Pancreas (tissue), 10 donors: ENCODE measurements at regions not wholly inside any gene's neighbourhood (a gene's known extent, or its start where the extent isn't known, plus 50 kb on each side); places are given as distances from the start of the nearest gene placed in this dataset.

Source experiments
- ATAC-seq, 4 donors: fragments of 200-7000 bp; cut with Tn5 transposase; one replicate each; pipeline versions ENCODE4 v1.8.0 to v1.9.1; 2020; ENCODE audit warnings: mild to moderate bottlenecking in 4 of 4, moderate library complexity in 4 of 4
- DNase-seq, 6 donors: peaks; one replicate each; pipeline ENCODE4 v3.0.0-alpha.2; 2020
- FAIRE-seq: peaks from 2 replicates; lab custom pipeline; 2012; peaks lifted over from hg19 to GRCh38; lab: Jason Lieb, UNC
- H3K27ac ChIP-seq, 4 donors: fragments of 200-600 bp; sonication (generic); 1 replicate in 3 of 4; 2 replicates in 1 of 4; pipeline versions ENCODE4 v1.5.0 to v1.8.0; 2020
- H3K27me3 ChIP-seq, 4 donors: fragments of 200-600 bp; one replicate each; pipeline ENCODE4 v1.8.0; 2021
- H3K36me3 ChIP-seq, 3 donors: fragments of 200-600 bp; sonication (generic) in 1 of 3; one replicate each; pipeline versions ENCODE4 v1.5.0 to v1.8.0; 2020 to 2021
- H3K4me1 ChIP-seq, 3 donors: fragments of 200-600 bp; one replicate each; pipeline ENCODE4 v1.8.0; 2021
- H3K4me3 ChIP-seq, 4 donors: fragments of 200-600 bp; sonication (generic) in 2 of 4; one replicate each; pipeline versions ENCODE4 v1.5.0 to v1.8.0; 2020 to 2021
- H3K9me3 ChIP-seq, 4 donors: fragments of 200-600 bp; one replicate each; pipeline ENCODE4 v1.8.0; 2021
- WGBS, 2 donors: extraction: QIAGEN DNeasy Blood & Tissue Kit; methylation state at CpG; one replicate each; pipeline ENCODE4 v1.1.7; 2013; 5-methylcytosine and 5-hydroxymethylcytosine counted together
- intact Hi-C, 3 donors: fragments of 100-400 bp; cut with DNase I; formaldehyde crosslinking; loops; one replicate each; pipeline versions ENCODE4 v1.11.1 to v1.14.2; 2022
- TF ChIP-seq, protein P1 (sequence below), 4 donors: fragments of 200-600 bp; sonication (generic) in 3 of 4; IDR thresholded peaks; one replicate each; pipeline versions ENCODE4 v1.5.0 to v1.8.0; 2021; ENCODE audit warnings: antibody characterized with exemption in 4 of 4
- donor health status: healthy with polysubstance abuse.
- donor health status: DM: no; HTN: no; CAD: no; lungs with moderate emphysema.
- donor health status: DM: no; HTN: no; CAD: no.
- donor health status: control.
- donor health status: control.
- donor health status: Bipolar disorder and iron deficiency.
- donor health status: DM: yes; HTN: yes; CAD: no.
- donor health status: DM: no; HTN: no; CAD: no.
- donor health status: DM: no; HTN: no; CAD: no.
- donor health status: DM: yes; HTN: yes; CAD: no.

DNA sequence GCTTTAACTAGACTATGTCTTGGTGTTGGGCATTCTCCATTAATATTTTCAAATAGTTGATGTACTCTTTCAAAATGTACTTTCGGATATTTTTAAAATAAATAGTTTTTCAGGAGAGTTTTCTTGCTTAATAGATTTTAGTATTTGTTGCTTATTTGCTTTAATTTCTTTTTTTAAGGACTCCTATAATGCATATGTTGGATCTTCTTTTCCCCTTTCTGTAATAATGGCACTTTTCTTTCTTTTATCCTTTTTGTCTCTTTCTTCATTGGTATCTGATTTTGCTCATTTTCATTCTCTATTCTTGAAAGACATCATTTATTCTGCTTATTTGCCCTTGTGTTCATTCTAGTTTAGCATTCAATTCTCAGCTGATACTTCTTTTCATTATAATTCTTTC lies 791.6 kb downstream of the GALR1 start:
- no peak for ATAC-seq
- H3K36me3 ChIP-seq, result no peaks in the 10 kb centered on the region
- H3K4me1 ChIP-seq, result no peaks in the 10 kb centered on the region
- no peak overlapping the region for H3K4me3 ChIP-seq
- H3K9me3 ChIP-seq, result no peaks in the 10 kb centered on the region
- no peak for DNase-seq
- 39 to 50% methylated on average over 1 of the region's 1 CpG for WGBS, 2 donors
- no peak for FAIRE-seq
- TF ChIP-seq, protein P1, sequence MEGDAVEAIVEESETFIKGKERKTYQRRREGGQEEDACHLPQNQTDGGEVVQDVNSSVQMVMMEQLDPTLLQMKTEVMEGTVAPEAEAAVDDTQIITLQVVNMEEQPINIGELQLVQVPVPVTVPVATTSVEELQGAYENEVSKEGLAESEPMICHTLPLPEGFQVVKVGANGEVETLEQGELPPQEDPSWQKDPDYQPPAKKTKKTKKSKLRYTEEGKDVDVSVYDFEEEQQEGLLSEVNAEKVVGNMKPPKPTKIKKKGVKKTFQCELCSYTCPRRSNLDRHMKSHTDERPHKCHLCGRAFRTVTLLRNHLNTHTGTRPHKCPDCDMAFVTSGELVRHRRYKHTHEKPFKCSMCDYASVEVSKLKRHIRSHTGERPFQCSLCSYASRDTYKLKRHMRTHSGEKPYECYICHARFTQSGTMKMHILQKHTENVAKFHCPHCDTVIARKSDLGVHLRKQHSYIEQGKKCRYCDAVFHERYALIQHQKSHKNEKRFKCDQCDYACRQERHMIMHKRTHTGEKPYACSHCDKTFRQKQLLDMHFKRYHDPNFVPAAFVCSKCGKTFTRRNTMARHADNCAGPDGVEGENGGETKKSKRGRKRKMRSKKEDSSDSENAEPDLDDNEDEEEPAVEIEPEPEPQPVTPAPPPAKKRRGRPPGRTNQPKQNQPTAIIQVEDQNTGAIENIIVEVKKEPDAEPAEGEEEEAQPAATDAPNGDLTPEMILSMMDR (IDR thresholded peaks at IDR 0.05), result no peak
- intact Hi-C loops, result no loop called here
- H3K27ac ChIP-seq, result no peak overlapping the region
- no peaks in the 10 kb centered on the region for H3K27me3 ChIP-seq

DNA sequence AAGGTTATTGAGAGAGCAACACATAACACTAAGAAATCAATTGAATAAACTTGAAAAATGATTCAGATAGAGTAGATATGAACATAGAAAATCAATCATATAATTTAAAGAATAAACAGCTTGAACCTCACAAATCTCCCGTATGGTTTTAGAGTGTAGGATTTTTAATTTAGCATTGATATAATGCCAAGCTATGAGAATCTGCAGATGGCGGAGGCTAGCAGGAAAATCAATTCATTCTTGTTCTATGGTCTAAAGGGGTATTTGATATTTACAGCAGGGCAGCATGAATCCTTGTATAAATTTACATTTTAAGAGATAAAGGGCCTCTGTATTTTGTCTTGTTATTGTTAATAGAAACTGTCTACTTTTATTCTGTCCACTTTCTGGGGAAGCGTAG lies 797.0 kb downstream of the GALR1 start:
- Histone ChIP-seq H3K27me3 (no peaks in the 10 kb centered on the region), H3K9me3 (no peaks in the 10 kb centered on the region), H3K27ac (no peak overlapping the region), H3K4me1 (no peaks in the 10 kb centered on the region), H3K4me3 (no peak overlapping the region), H3K36me3 (no peaks in the 10 kb centered on the region)
- FAIRE-seq (no peak), ATAC-seq (no peak), DNase-seq (no peak)
- TF ChIP-seq, protein P1 (IDR thresholded peaks at IDR 0.05), result no peak
- whole genome bisulfite sequencing, 2 donors, result 37 to 43% methylated on average over 3 of the region's 3 CpGs
- intact Hi-C loops, result no loop called here

DNA sequence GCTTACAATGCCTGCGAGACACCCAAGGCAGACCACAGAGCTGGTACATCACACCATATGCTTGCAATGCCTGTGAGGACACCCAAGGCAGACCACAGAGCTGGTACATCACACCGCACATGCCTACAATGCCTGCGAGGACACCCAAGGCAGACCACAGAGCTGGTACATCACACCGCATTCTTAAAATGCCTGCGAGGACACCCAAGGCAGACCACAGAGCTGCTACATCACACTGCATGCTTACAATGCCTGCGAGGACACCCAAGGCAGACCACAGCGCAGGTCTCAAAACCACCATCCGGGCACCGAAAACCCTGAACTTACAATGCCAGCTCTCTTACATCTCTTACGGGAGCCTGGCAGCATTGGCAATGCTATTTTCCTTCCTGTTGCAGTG lies 799.6 kb downstream of the GALR1 start:
- TF ChIP-seq, protein P1 (IDR thresholded peaks at IDR 0.05), result no peak
- Histone ChIP-seq H3K36me3 (no peaks in the 10 kb centered on the region), H3K27ac (no peak overlapping the region), H3K27me3 (no peaks in the 10 kb centered on the region), H3K4me3 (no peak overlapping the region), H3K9me3 (no peaks in the 10 kb centered on the region), H3K4me1 (no peaks in the 10 kb centered on the region)
- ATAC-seq (no peak), FAIRE-seq (no peak), DNase-seq (no peak)
- intact Hi-C loops, result no loop called here
- WGBS, 2 donors, result 74 to 85% methylated on average over 10 of the region's 10 CpGs

DNA sequence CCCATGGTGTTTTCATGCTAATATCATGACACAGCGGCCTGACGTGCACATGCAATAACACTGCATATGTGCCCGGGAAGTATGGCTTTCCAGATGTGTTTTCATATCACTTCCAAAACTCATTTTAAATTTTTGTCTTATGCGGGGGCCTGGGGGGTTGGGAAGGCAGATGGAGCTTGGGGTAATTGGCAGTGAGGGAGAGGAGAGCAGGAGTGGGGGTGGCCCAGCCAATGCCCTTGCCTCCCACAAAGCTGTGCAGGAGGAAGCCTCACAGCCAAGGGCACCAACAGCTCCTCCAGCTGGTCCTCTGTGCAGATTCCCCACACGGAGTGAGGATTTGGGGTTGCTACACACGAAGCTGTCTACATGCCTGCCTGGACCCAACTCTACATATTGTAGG lies 805.2 kb downstream of the GALR1 start:
- ATAC-seq, result no peak

DNA sequence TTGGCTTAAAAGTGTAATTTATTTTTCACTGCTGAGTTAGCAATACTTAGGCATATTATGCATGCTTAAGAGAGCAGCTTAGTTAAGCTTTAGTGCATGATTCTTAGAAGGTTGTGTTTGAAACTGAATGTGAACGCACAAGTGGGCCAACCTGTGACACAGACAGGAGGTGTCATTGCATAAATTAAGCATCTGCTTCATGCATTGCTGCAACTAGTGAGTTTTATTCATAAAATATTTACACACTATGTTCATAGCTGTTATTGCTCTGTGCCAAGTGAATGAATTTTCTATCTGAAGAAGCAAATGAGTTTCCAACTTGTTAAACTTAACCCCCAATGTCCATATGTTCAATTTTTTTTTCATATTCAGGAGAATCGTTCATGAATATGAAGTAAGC lies 806.4 kb downstream of the GALR1 start:
- DNase-seq, result no peak
- Histone ChIP-seq H3K27ac (no peak overlapping the region), H3K9me3 (no peaks in the 10 kb centered on the region), H3K4me1 (no peaks in the 10 kb centered on the region), H3K36me3 (no peaks in the 10 kb centered on the region), H3K4me3 (no peak overlapping the region), H3K27me3 (no peaks in the 10 kb centered on the region)
- no peak for ATAC-seq
- TF ChIP-seq, protein P1 (IDR thresholded peaks at IDR 0.05), result no peak
- intact Hi-C loops, result no loop called here
- FAIRE-seq, result no peak
- WGBS, 2 donors, result 56 to 73% methylated on average over 2 of the region's 2 CpGs

More for the DNA sequence above, 805.2 kb downstream of the GALR1 start:
- no peaks in the 10 kb centered on the region for H3K36me3 ChIP-seq
- no peaks in the 10 kb centered on the region for H3K27me3 ChIP-seq
- no peak for DNase-seq
- intact Hi-C loops, result no loop called here
- H3K4me1 ChIP-seq, result no peaks in the 10 kb centered on the region
- no peak for FAIRE-seq
- H3K9me3 ChIP-seq, result no peaks in the 10 kb centered on the region
- no peak overlapping the region for H3K4me3 ChIP-seq
- TF ChIP-seq, protein P1 (IDR thresholded peaks at IDR 0.05), result no peak
- 66 to 74% methylated on average over 6 of the region's 6 CpGs for WGBS, 2 donors
- H3K27ac ChIP-seq, result no peak overlapping the region
